ENCODE measurements at regions not wholly inside any gene's neighbourhood (a gene's known extent, or its start where the extent isn't known, plus 50 kb on each side); places are given as distances from the start of the nearest gene placed in this dataset.

GRCh38 chr19:29311191-29311790 is 98.3 kb upstream of the UQCRFS1 start:
- H3K4me3 Mint-ChIP-seq: no peak overlapping the region
- no peaks in the 10 kb centered on the region for H3K36me3 Mint-ChIP-seq (ENCODE audit: low read depth)
- no peak for TF ChIP-seq CTCF (conservative IDR thresholded peaks at IDR 0.05)
- H3K27ac Mint-ChIP-seq (ENCODE audit: unreplicated experiment): no peak overlapping the region
- DNase-seq (ENCODE audit: low read depth, low spot score): no peak
- H3K27me3 Mint-ChIP-seq (ENCODE audit: low read depth): peaks cover 83% of the 10 kb centered on the region
- peaks cover 9% of the 10 kb centered on the region for H3K4me1 Mint-ChIP-seq
- H3K9me3 Mint-ChIP-seq: no peaks in the 10 kb centered on the region

GRCh38 chr19:29315556-29316190 is 102.7 kb upstream of the UQCRFS1 start:
- H3K9me3 Mint-ChIP-seq: no peaks in the 10 kb centered on the region
- H3K36me3 Mint-ChIP-seq (ENCODE audit: low read depth): no peaks in the 10 kb centered on the region
- peaks cover 5% of the 10 kb centered on the region for H3K4me1 Mint-ChIP-seq
- H3K27ac Mint-ChIP-seq (ENCODE audit: unreplicated experiment): no peak overlapping the region
- DNase-seq (ENCODE audit: low read depth, low spot score): no peak
- H3K27me3 Mint-ChIP-seq (ENCODE audit: low read depth): peaks cover 63% of the 10 kb centered on the region
- no peak for TF ChIP-seq CTCF (conservative IDR thresholded peaks at IDR 0.05)
- H3K4me3 Mint-ChIP-seq: no peak overlapping the region

GRCh38 chr19:29318581-29318980 is 105.6 kb upstream of the UQCRFS1 start:
- no peak overlapping the region for H3K27ac Mint-ChIP-seq (ENCODE audit: unreplicated experiment)
- DNase-seq (ENCODE audit: low read depth, low spot score): no peak
- H3K27me3 Mint-ChIP-seq (ENCODE audit: low read depth): peaks cover 45% of the 10 kb centered on the region
- no peak overlapping the region for H3K4me3 Mint-ChIP-seq
- H3K9me3 Mint-ChIP-seq: no peaks in the 10 kb centered on the region
- no peak for TF ChIP-seq CTCF (conservative IDR thresholded peaks at IDR 0.05)
- H3K4me1 Mint-ChIP-seq: no peaks in the 10 kb centered on the region
- no peaks in the 10 kb centered on the region for H3K36me3 Mint-ChIP-seq (ENCODE audit: low read depth)

- no peaks in the 10 kb centered on the region for H3K9me3 Mint-ChIP-seq
- no peak overlapping the region for H3K4me3 Mint-ChIP-seq
- DNase-seq (ENCODE audit: low read depth, low spot score): no peak
- H3K27me3 Mint-ChIP-seq (ENCODE audit: low read depth): peaks cover 42% of the 10 kb centered on the region
- H3K36me3 Mint-ChIP-seq (ENCODE audit: low read depth): no peaks in the 10 kb centered on the region
- TF ChIP-seq CTCF (conservative IDR thresholded peaks at IDR 0.05): no peak
- H3K4me1 Mint-ChIP-seq: no peaks in the 10 kb centered on the region
- no peak overlapping the region for H3K27ac Mint-ChIP-seq (ENCODE audit: unreplicated experiment)
Observed at GRCh38 chr19:29320086-29320485, 107.1 kb upstream of the UQCRFS1 start.

- DNase-seq (ENCODE audit: low read depth, low spot score): no peak
- Mint-ChIP-seq H3K4me3 (no peak overlapping the region), H3K4me1 (no peaks in the 10 kb centered on the region), H3K9me3 (no peaks in the 10 kb centered on the region), H3K27ac (ENCODE audit: unreplicated experiment) (no peak overlapping the region), H3K27me3 (ENCODE audit: low read depth) (peaks cover 44% of the 10 kb centered on the region), H3K36me3 (ENCODE audit: low read depth) (no peaks in the 10 kb centered on the region)
- TF ChIP-seq CTCF (conservative IDR thresholded peaks at IDR 0.05): no peak
Observed at GRCh38 chr19:29320618-29321017, 107.7 kb upstream of the UQCRFS1 start.
